GM04503 (cell line): ENCODE measurements at regions not wholly inside any gene's neighbourhood (a gene's known extent, or its start where the extent isn't known, plus 50 kb on each side); places are given as distances from the start of the nearest gene placed in this dataset.
A peak's percentile ranks its signal among the peaks of the same experiment; 100 is the strongest.
"Not testable (repeated sequence)": the region's sequence is repeated elsewhere in the genome, so short reads cannot be mapped to it uniquely, and the experiment has no call there.

Experiments
- DNase-seq: peaks from one replicate; pipeline ENCODE4 v3.0.0-alpha.2; 2012; ENCODE audit warnings: low read depth

DNA sequence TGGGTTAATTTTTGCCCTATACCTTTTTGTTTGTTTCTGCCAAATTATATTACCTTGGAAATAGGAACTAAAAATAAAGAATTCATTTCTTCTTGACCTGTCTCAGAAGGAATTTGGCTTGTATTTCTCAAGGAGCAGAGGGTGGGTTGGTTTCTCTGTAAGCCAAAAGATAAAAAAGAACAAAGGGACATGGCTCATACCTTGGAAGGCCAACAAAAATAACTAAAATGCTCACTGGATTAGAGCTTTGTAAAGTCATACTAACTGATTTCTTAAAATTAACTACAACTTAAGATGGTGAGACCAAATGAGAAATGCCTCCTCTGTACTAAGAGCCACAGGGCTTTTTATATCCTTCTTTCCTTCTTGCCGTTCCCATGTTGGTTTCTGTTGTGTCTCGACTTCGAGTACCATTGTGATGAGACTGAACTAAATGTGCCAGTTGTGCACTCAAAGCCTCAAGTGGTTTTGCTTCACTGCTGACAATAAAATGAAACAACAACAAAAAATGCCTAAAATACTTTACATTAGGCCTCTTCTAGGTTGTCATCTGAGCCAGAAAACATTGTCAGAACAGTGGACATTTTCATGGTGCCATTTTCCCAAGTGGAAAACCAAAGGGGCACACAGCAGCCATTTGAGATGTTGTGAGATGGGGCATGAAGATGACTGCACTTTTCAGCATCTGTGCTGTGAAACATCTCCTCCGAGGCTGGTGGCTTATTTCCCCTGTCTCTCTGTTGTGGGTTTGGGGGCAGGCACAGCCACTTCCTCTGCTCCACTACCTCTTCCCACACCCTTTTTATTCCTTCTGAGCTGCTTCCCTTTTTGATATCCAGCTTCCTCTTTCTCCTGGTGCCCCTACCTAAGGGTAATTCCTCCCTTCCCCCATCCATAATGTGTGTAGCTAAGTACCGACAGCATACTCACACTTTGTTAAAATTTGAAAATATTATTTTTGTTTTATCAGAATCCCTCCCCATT, 51.8 kb upstream of the AGR3 start:
- no peak for DNase-seq

- DNase-seq: no peak
Measured at GRCh38 chr7:16934722-16935340, 53.0 kb upstream of the AGR3 start.

GRCh38 chr7:16935341-16935735, 53.6 kb upstream of the AGR3 start:
- no peak for DNase-seq

DNA sequence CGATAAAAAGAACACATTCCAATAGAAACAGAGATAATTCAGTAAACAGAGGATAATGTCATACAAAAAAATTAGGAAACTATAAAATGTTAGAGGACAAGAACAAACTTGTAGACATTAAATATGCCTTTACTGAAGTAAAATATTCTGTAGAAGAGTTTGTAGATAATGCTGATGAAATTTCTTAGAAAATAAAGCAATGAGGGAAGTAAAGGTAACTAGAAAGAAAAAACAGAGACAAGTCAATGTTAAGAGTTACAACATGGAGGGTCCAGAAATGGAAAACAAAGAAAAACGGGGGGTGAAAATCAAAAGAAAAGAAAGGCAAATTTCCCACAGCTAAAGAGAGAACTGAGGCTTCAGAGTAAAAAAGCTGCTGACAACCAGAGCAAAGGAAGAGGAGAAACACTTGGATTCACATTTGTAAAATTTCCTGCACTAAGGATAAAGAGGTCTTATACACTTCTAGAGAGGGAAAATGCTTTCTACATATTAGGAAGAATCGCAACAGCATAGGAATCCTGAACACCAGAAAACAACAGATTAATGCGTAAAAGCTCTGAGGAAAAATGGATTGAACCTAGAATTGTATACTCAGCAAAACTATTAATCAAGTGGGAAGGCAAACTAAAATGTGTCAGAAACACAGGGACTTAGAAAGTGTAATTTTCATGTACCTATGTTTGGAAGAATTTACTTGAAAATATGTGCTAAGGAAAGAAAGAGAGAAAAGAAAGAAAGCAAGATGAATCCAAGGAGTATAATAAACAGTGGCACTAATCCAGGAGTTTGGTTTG, 55.0 kb upstream of the AGR3 start:
- DNase-seq: no peak

DNA sequence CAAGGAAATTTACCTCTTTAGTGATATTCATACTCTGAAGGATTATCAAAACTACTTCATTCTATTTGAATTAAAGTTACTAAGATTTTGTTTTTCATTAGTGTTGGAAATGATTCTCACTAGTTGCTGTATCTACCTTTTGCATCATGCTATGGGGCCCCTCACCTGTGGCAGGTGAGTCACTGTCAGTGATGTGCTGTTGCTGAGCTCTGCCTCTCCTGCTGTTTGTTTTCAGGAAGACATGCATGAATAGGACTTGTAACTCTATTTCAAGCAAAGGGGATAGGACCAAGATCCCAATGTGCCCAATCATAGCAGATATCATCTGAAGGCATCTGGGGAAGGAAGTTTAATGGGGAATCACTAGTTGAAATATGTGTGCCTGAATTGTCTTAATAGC, 57.4 kb upstream of the AGR3 start:
- DNase-seq: no peak

GRCh38 chr7:16940776-16941175, 59.0 kb upstream of the AGR3 start:
- DNase-seq: no peak

GRCh38 chr7:16942929-16943509, 61.2 kb upstream of the AGR3 start:
- no peak for DNase-seq

- DNase-seq: no peak
Measured at GRCh38 chr7:16944936-16945335, 63.2 kb upstream of the AGR3 start.

DNA sequence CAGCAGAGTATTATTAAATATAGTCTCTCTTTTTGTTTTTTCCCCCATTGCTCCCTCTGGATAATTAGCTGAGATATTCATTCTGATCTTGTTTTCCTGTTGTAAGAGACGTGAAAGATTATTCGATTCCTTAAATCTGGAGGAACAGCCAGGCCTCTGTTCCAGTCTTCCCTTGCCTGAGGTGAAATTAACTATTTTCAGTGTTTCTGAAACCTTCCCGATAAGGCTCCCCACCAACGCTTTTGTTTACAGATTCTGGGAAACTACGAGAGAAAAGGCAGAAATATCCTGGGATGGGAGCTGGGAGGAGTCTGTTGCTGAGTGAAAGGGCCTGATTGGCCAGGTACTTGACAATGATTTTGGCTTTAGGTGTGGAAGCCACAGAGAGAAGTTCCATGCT, 63.6 kb upstream of the AGR3 start:
- DNase-seq: no peak

DNA sequence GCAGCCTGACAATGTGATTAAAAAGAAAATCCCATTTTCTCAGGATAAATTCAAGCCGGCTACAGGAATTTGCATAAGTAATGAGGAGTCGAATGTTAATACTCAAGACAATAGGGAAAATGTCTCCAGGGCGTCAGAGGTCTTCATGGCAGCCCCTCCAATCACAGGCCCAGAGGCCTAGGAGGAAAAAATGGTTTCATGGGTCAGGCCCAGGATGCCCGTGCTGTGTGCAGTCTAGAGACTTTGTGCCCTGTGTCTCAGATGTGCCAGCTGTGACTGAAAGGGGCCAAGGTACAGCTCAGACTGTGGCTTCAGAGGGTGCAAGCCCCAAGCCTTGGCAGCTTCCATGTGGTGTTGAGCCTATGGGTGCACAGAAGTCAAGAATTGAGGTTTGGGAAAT, 66.3 kb upstream of the AGR3 start:
- DNase-seq: not testable (repeated sequence)

GRCh38 chr7:16951483-16952080, 69.8 kb upstream of the AGR3 start:
- DNase-seq: no peak

- no peak for DNase-seq
Measured at GRCh38 chr7:16954321-16954720, 72.5 kb upstream of the AGR3 start.

GRCh38 chr7:16958724-16959123, 76.9 kb upstream of the AGR3 start:
- no peak for DNase-seq

DNA sequence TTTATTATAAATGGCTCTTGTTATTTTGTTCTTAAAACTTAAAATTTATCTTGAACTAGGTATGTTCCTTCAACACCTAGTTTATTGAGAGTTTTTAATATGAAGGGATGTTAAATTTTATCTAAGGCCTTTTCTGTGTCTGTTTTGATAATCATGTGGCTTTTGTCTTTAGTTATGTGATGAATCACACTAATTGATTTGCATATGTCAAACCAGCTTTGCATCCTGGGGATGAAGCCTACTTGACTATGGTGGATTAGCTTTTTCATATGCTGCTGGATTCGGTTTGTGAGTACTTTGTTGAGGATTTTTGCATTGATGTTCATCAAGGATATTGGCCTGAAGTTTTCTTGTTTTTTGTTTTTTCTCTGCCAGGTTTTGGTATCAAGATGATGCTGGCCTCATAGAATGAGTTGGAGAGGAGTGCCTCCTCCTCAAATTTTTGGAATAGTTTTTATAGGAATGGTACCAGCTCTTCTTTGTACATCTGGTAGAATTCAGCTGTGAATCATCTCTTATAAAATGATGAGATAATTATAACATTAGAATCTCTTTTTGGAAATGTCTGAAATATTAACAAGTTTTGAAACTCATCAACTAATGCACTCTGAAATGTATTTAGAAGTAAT, 78.7 kb upstream of the AGR3 start:
- no peak for DNase-seq

DNA sequence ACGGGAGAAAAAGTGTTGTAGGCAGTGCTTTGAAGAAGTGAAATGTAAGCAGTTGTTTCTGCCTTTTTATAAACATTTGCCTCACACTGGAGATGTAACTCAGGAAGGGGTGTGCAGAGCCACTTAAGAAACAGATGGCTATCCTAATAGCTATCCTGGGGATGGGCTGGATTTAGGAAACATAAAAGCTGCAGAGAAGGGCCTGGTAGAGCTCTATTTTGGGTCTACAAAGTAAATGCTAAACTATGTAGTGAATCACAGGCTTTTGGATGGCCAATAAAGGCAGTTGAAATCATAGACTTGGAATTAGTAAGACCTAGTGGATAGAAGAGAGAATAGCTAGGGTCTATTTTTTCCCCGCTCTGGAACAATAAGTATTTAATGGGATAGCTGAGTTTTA, 79.9 kb upstream of the AGR3 start:
- peak; percentile 56 for DNase-seq

- no peak for DNase-seq
Measured at GRCh38 chr7:16963044-16963443, 81.3 kb upstream of the AGR3 start.

DNA sequence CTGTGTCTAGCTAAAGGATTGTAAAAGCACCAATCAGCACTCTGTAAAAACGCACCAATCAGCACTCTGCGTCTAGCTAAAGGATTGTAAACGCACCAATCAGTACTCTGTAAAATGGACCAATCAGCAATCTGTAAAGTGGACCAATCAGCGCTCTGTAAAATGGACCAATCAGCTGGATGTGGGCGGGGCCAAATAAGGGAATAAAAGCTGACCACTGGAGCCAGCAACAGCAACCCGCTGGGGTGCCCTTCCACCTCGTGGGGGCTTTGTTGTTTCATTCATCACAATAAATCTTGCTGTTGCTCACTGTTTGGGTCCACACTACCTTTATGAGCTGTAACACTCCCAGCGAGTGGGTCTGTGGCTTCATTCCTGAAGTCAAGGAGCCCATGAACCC, 83.9 kb upstream of the AGR3 start:
- DNase-seq: not testable (repeated sequence)

GRCh38 chr7:16967300-16967811, 85.6 kb upstream of the AGR3 start:
- peak; percentile 59 for DNase-seq

- no peak for DNase-seq
Measured at GRCh38 chr7:16970732-16971482, 89.1 kb upstream of the AGR3 start.

DNA sequence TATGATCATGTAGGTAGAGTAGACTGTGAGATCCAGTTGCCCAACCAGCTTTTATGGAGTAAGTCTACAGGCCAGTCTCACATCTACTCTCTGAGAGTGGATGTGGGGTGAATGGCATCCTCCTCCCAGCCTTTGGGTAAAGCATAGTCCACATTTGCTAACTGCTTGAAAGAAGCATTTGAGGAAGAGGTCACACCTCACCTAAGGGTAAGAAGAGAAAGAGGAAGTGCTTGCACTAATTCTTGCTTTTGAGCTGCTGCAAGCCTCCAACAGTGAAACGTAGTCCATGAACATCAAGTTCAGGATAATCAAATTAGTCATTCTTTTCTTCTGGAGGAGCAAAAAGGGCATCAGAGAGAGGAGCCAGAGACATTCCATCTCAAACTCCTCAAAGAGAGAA, 93.9 kb upstream of the AGR3 start:
- no peak for DNase-seq
